Left colon (tissue), 2 donors: ENCODE measurements at regions not wholly inside any gene's neighbourhood (a gene's known extent, or its start where the extent isn't known, plus 50 kb on each side); places are given as distances from the start of the nearest gene placed in this dataset.

Experiments used
- ATAC-seq: fragments of 200-7000 bp; cut with Tn5 transposase; one replicate; pipeline ENCODE4 v1.9.1; 2020; ENCODE audit warnings: mild to moderate bottlenecking, moderate library complexity
- DNase-seq, 2 donors: peaks; one replicate each; pipeline ENCODE4 v3.0.0-alpha.2; 2020
- intact Hi-C, 2 donors: fragments of 100-400 bp; cut with DNase I in 1 of 2; cut with micrococcal nuclease in 1 of 2; formaldehyde crosslinking; loops; one replicate each; pipeline versions ENCODE4 v1.11.2 to v1.14.0; 2022; cut with DNase I, micrococcal nuclease
- donor health status: DM: no; HTN: no; CAD: no.
- donor health status: DM: yes; HTN: yes; CAD: no.

DNA sequence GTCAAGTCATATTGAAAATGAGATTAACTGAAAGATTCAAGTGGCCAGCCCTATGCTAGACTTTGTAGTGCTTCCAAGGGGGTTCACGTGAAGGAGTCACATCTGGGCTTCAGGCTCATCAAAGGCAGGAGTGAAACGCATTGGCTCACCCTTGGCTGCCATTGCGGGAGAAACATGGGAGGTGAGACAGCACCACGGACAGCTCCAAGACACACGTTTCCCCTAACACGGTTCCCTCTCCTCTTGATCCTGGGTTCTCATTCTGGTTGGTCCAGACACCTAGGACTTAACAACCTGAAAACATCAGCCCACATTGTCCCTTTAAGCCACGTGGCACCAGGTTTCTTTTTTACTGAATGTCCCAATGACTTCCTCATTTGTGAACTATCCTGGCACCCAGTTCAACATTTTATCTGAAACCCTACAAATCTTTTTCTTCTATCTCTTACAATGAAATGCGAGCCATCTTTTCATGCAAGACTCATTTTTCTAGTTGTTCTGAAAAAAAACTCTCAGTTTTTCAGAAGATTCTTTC lies 279.0 kb upstream of the VCX3A start:
- intact Hi-C loops, result no loop called here
- ATAC-seq (no peak), DNase-seq (peak in 1 of 2 donors; percentile 4)

DNA sequence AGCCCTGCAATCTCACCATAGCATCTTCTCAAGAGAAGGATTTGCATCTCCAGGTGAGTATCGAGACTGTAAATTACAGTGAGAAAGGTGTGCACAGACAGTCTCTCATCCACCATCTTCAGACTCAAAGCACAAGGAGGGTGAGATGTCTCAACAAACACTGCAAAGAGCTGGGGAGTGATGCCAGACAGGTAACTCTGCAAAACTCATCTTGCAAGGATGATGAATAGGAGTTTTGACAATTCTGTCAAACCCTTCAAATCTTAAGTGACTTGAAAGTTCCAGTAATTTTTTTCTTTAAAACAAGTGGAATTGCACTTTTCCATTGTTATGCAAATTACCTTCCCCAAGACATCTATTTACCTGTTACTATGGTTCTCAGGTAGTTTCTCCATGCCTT lies 277.2 kb upstream of the VCX3A start:
- intact Hi-C loops, result no loop called here
- no peak for DNase-seq
- no peak for ATAC-seq

- ATAC-seq, result no peak
- no peak for DNase-seq
- intact Hi-C loops, result no loop called here
These were observed 275.9 kb upstream of the VCX3A start for GRCh38 chrX:6810776-6811175.

- intact Hi-C loops, result no loop called here
- DNase-seq (no peak), ATAC-seq (no peak)
These were observed 268.7 kb upstream of the VCX3A start for GRCh38 chrX:6803607-6804006.

- intact Hi-C loops, result no loop called here
- ATAC-seq (no peak), DNase-seq (no peak)
These were observed 258.1 kb upstream of the VCX3A start for GRCh38 chrX:6793000-6793399.

DNA sequence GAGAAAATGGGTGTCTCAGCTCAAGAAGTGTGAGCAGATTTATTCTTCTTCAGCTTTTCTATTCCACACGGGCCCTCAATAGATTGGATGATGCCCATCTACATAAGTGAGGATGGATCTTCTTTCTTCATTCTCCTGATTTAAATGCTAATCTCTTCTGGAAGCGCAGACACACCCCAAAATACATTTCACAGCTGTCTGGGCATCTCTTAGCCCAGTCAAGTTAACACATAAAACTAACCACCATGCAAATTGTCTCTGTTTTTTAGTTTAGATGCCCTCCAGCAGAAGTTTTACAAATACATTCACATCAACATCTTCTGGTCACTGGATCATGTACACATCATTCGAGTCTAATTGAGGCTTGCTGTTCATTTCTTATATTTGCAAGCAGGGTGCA lies 249.0 kb upstream of the VCX3A start:
- DNase-seq (no peak), ATAC-seq (no peak)
- intact Hi-C loops, result no loop called here

GRCh38 chrX:6782831-6783230 lies 247.9 kb upstream of the VCX3A start:
- intact Hi-C loops, result no loop called here

DNA sequence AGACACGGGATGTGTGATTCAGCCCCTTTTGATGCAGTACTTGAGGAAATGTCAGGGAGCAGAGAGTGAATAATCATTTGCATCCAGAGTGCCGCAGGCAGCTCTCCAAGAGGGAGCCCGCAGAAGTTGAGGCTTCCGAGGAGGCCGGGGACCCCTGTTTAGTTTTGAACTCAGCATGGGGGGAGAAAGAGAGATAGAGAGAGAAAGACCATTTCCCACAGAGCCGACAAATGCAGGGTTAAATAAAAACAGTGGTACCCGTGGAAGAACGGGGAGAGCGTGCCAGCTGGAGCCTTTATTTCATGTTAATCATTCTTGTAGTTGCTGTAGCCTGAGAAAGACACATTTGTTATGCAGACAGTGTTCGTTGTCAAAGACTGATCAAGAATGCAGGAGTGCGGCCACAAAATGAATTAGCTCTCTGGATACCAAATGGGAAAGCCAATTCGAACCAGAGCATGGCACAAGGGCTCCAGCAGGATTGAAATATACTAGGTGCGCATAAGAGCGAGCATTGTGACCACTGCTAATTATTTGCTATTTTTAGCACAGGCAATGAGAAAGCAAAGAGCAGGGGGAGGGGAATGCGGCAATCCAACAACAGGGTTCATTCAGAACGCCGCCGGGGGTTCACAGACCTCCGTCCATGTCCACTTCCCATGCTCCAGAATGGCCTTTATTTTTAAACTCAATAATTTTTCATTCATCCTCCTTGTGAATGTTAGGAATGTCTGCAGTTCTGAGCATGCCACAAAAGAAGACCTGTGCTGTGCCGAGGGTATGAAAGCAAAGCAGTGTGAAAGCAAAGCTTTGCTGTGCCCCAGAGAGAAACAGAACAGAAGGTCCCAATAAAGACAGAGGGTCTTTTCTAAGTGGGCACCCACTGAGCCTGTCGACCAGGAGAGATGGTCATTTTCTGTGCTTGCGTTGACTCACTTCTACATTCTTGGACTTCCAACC lies 243.9 kb upstream of the VCX3A start:
- ATAC-seq (no peak), DNase-seq (no peak)
- intact Hi-C loops, result no loop called here

More at GRCh38 chrX:6782831-6783230, 247.9 kb upstream of the VCX3A start:
- ATAC-seq (no peak), DNase-seq (no peak)

- intact Hi-C loops, result no loop called here
- no peak for ATAC-seq
These were observed 242.5 kb upstream of the VCX3A start for GRCh38 chrX:6777238-6778002.

DNA sequence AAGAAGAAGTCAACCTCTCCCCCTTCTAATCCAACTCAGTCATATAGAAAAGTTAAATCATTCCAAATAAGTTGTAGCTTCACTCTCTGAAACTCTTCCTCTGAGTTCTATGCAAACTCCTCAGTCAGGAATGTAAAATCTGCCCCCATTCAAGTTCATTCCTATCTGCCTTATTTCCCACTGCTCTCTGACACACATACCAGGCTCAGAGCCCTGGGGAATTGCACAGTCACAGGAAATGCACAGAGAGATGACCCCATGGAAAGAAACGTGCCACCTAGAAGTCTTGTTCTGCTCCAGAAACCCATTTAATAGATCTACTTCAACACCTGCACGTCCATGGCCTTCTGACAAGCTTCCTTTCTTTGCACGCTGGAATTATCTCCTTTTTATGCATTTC lies 236.0 kb upstream of the VCX3A start:
- intact Hi-C loops, result no loop called here
- ATAC-seq (no peak), DNase-seq (no peak)

More at GRCh38 chrX:6777238-6778002, 242.5 kb upstream of the VCX3A start:
- DNase-seq, result no peak

DNA sequence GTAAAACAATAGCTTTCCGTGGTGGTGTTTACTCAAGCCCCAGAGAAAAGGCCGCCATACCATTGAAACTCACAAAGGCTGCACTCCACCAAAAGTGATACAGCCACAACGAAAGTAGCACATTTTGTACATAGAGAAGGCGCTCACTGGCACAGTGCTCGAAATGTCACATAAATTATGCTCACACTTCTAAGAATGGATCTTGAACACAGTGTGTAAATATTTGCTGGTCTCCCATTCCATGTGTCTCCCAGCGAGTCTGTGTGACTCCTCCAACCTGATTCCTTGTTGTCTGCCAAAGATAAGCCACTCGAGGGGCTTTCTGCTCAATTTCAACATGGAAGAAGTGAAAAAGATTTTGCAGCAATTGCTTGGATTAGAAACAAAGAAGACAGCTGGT lies 234.0 kb upstream of the VCX3A start:
- ATAC-seq, result no peak
- no peak for DNase-seq

GRCh38 chrX:6761251-6761650 lies 226.3 kb upstream of the VCX3A start:
- intact Hi-C loops, result no loop called here
- ATAC-seq (no peak), DNase-seq (no peak)

More for the DNA sequence above, 234.0 kb upstream of the VCX3A start:
- intact Hi-C loops, result no loop called here

- ATAC-seq, result no peak
- intact Hi-C loops, result no loop called here
- DNase-seq, result no peak
These were observed 224.9 kb upstream of the VCX3A start for GRCh38 chrX:6759655-6760375.

GRCh38 chrX:6758234-6758633 lies 223.3 kb upstream of the VCX3A start:
- intact Hi-C loops, result no loop called here
- ATAC-seq (no peak), DNase-seq (no peak)

GRCh38 chrX:6757631-6758030 lies 222.7 kb upstream of the VCX3A start:
- intact Hi-C loops, result no loop called here
- no peak for ATAC-seq

DNA sequence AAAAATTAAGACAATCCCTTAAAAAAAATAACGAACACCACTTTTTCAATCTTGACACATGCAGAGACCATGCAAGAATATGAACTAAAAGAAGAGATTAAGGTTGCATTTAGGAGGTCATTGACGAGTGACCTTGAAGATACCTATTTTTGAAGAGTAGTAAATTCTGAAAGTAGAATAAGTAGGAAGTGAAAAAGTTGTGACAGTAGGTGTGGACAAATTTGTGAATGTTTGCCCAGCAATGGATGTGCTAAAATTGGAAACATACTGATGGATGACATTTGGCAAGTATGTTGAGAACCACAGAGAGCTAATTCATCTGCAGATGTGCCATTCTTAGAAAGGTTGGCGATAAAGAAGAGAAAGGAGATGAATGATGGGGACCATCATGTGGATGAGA lies 213.7 kb upstream of the VCX3A start:
- DNase-seq (no peak), ATAC-seq (no peak)
- intact Hi-C loops, result no loop called here

More at GRCh38 chrX:6757631-6758030, 222.7 kb upstream of the VCX3A start:
- no peak for DNase-seq

- ATAC-seq (no peak), DNase-seq (no peak)
- intact Hi-C loops, result no loop called here
These were observed 203.9 kb upstream of the VCX3A start for GRCh38 chrX:6738518-6739470.
